DND-41 (cell line): ENCODE measurements at regions not wholly inside any gene's neighbourhood (a gene's known extent, or its start where the extent isn't known, plus 50 kb on each side); places are given as distances from the start of the nearest gene placed in this dataset.

Experiments used
- EZH2 ChIP-seq: IDR thresholded peaks from 3 replicates; pipeline ENCODE4 v1.6.1; 2012; ENCODE audit warnings: borderline replicate concordance, low read depth, mild to moderate bottlenecking, moderate library complexity, low read length, inconsistent platforms; ENCODE audit not compliant: severe bottlenecking
- TF ChIP-seq, protein P1 (sequence below): IDR thresholded peaks from 2 replicates; pipeline ENCODE4 v1.5.1; 2012; ENCODE audit warnings: borderline replicate concordance, low read length, moderate library complexity, mild to moderate bottlenecking; ENCODE audit not compliant: poor library complexity, severe bottlenecking; ENCODE audit errors: extremely low read depth

DNA sequence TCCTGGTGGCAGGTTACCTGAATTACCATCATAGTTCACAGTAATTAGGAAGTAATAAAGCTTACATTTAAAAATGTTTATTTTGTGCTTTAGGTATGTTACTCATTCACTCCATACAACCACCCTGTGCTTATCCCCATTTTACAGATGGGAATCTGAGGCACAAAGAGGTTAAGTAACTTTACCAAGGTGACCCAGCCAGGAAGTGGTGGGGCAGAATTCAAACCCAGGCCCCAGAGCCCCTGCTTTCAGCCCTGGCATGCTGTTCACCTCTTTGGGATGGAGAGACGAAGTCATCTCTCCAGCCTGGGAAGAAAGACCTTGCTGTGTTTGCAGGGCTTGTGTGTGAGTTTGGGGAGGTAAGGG is 285.6 kb upstream of the TPM1 start:
- TF ChIP-seq, protein P1, sequence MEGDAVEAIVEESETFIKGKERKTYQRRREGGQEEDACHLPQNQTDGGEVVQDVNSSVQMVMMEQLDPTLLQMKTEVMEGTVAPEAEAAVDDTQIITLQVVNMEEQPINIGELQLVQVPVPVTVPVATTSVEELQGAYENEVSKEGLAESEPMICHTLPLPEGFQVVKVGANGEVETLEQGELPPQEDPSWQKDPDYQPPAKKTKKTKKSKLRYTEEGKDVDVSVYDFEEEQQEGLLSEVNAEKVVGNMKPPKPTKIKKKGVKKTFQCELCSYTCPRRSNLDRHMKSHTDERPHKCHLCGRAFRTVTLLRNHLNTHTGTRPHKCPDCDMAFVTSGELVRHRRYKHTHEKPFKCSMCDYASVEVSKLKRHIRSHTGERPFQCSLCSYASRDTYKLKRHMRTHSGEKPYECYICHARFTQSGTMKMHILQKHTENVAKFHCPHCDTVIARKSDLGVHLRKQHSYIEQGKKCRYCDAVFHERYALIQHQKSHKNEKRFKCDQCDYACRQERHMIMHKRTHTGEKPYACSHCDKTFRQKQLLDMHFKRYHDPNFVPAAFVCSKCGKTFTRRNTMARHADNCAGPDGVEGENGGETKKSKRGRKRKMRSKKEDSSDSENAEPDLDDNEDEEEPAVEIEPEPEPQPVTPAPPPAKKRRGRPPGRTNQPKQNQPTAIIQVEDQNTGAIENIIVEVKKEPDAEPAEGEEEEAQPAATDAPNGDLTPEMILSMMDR: no peak
- no peak for TF ChIP-seq EZH2
